ENCODE measurements at regions not wholly inside any gene's neighbourhood (a gene's known extent, or its start where the extent isn't known, plus 50 kb on each side); places are given as distances from the start of the nearest gene placed in this dataset.

GRCh38 chr3:72384602-72385001, 463.6 kb downstream of the SHQ1 start:
- intact Hi-C loops (cut with micrococcal nuclease) (no loop called here), dilution Hi-C loops (cut with MboI; ENCODE audit: extremely low pct_ligation_motif_present, low sequenced_read_pairs) (no loop called here)
- H2AFZ ChIP-seq (ENCODE audit: low read depth, low read length): no peak overlapping the region
- POLR2A ChIA-PET: no interaction called here
- BruUV-seq (replicated peaks): no TSS peak
- H3K9me1 ChIP-seq (replicated peaks; ENCODE audit: control insufficient read depth, extremely low read depth, insufficient read depth, low read length): no peaks in the 10 kb centered on the region
- CTCF ChIA-PET: interaction anchor here (0.8 to 1.0 kb wide), 2 partner anchors 12 to 35 kb away, joined by 3 read pairs; no protein-coding TSS in a partner anchor
- H3K79me2 ChIP-seq (ENCODE audit: control insufficient read depth, insufficient read depth, low read length): peaks cover 37% of the 10 kb centered on the region
- H3K4me2 ChIP-seq (ENCODE audit: insufficient read depth, low read length): no peak overlapping the region
- H3K9me3 ChIP-seq (replicated peaks; ENCODE audit: control insufficient read depth, insufficient read depth, low read length): no peaks in the 10 kb centered on the region
- no peaks in the 10 kb centered on the region for H3K36me3 ChIP-seq (ENCODE audit: control insufficient read depth in 2 of 2, extremely low read depth in 1 of 2, insufficient read depth in 2 of 2, low read length in 2 of 2)
- no peak overlapping the region for H3K9ac ChIP-seq (replicated peaks; ENCODE audit: extremely low read depth, insufficient read depth, low read length)
- no peak overlapping the region for H3K4me3 ChIP-seq (replicated peaks in 1 of 3; ENCODE audit: insufficient read depth in 1 of 3, low read depth in 1 of 3, low read length in 3 of 3)
- H3K27ac ChIP-seq (ENCODE audit: insufficient read depth, low read depth, low read length): no peak overlapping the region
- no peaks in the 10 kb centered on the region for H3K27me3 ChIP-seq (ENCODE audit: control insufficient read depth in 2 of 2, insufficient read depth in 2 of 2, low read length in 2 of 2)
- H3K4me1 ChIP-seq (ENCODE audit: control insufficient read depth, extremely low read depth, insufficient read depth, low read length): peaks cover 10% of the 10 kb centered on the region
- H4K20me1 ChIP-seq (replicated peaks; ENCODE audit: control insufficient read depth, extremely low read depth, insufficient read depth, low read length): peaks cover 10% of the 10 kb centered on the region
- FAIRE-seq: peak; percentile 31
- TF ChIP-seq POLR2A (IDR thresholded peaks at IDR 0.05; ENCODE audit: low read depth, low read length) (no peak), MAX (IDR thresholded peaks at IDR 0.05; ENCODE audit: insufficient read depth, insufficient read length) (no peak), EZH2 (IDR thresholded peaks at IDR 0.05; ENCODE audit: borderline replicate concordance, low read depth, low read length, severe bottlenecking) (no peak), FOS (IDR thresholded peaks at IDR 0.05; ENCODE audit: borderline replicate concordance, insufficient read depth, low read length) (no peak), GATA2 (IDR thresholded peaks at IDR 0.05; ENCODE audit: insufficient read depth, insufficient read length, low read depth, low read length) (no peak), POLR2AphosphoS5 (IDR thresholded peaks at IDR 0.05; ENCODE audit: insufficient read depth, low read depth, low read length) (no peak), MYC (IDR thresholded peaks at IDR 0.05; ENCODE audit: low read depth, low read length) (no peak), CTCF (IDR thresholded peaks at IDR 0.05; ENCODE audit: extremely low read depth in 1 of 2, insufficient read depth in 1 of 2, low read depth in 1 of 2, low read length in 2 of 2) (no peak), JUN (IDR thresholded peaks at IDR 0.05; ENCODE audit: borderline replicate concordance, insufficient read depth, insufficient read length, low read depth) (no peak)
- no peak for DNase-seq (ENCODE audit: low read depth, low spot score)

Data from endothelial cell of umbilical vein (primary cell).